ENCODE measurements at regions not wholly inside any gene's neighbourhood (a gene's known extent, or its start where the extent isn't known, plus 50 kb on each side); places are given as distances from the start of the nearest gene placed in this dataset.

DNA sequence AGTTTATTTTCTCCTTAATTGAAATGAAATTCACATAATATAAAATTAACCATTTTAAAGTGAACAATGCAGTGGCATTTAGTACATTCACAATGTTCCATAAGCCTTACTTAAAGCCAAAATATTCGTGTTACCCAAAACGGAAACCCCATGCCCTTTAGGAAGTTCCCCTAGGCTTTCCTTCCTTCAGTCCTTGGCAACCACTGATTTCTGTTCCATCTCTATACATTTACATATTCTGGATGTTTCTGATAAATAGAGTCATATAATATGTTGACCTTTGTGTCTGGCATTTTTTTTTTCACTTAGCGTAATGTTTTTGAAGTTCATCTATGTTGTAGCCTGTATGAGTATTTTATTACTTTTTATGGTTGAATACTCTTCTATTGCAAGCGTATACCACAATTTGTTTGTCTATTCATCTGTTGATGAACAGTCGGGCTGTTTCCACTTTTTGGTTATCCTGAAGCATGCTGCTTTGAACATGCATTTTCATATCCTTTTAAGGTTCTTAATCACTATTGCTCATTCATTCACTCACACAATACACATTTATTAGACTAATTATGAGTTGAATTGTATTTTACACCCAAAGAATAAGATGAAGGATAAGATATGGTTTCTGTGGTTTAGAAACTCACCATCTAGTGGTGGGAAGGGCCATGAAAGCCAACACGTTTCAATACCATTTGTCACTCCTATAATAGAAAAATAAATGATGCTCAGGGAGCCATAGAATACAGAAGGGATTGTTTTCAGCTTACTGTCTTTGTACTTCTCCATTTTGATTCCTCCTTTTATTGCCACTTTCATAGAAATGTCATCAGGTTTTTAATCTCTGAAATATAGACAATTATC is 408.2 kb upstream of the CBLB start:
- no peak for TF ChIP-seq POLR2AphosphoS5 (IDR thresholded peaks at IDR 0.05; ENCODE audit: low read depth, low read length)
- TF ChIP-seq TAF1 (IDR thresholded peaks at IDR 0.05; ENCODE audit: borderline replicate concordance, low read depth, low read length) = no peak
- no peak for TF ChIP-seq POLR2A (IDR thresholded peaks at IDR 0.05; ENCODE audit: low read depth, low read length)
- DNase-seq (ENCODE audit: insufficient read length) (no peak), FAIRE-seq (peak; percentile 40)

DNA sequence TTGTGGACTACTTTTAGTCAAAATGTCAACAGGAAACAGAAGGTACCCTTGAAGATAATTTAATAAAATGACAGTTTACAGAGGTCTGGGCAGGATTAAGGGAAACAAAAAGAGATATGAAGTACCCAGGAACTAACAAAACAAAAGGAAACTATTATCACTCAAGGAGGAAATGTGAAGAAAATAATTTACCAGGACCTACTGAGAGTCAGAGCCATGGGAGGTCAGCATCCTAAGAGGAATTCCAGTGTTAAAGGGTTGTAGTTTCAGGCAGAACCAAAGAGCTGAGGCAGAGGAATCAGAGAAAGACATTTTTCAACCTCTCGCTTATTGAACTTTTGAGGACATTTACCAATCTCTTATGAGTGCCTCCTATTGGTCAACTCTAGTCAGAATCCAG is 408.9 kb upstream of the CBLB start:
- no peak for DNase-seq (ENCODE audit: insufficient read length)
- no peak for FAIRE-seq
- TF ChIP-seq POLR2AphosphoS5 (IDR thresholded peaks at IDR 0.05; ENCODE audit: low read depth, low read length) = no peak
- no peak for TF ChIP-seq TAF1 (IDR thresholded peaks at IDR 0.05; ENCODE audit: borderline replicate concordance, low read depth, low read length)
- no peak for TF ChIP-seq POLR2A (IDR thresholded peaks at IDR 0.05; ENCODE audit: low read depth, low read length)

DNA sequence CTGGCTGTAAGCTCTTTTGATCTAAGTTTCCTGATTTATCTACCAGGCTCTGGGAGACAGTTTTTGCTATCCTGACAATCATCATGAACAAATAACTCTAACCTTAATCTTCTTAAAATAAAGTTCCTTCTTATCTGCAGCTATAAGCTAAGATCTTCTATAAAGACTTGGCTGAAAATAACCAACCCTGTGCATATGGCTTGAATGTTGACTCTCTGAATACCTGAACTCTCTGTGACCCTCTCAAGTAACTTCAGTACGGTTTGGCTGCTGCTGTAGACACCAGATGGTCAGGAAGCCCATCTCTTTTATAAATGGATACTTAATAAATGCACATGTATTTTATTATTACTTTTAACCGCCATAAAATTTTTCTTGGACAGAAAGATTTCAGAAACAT is 412.4 kb upstream of the CBLB start:
- TF ChIP-seq POLR2A (IDR thresholded peaks at IDR 0.05; ENCODE audit: low read depth, low read length) (no peak), POLR2AphosphoS5 (IDR thresholded peaks at IDR 0.05; ENCODE audit: low read depth, low read length) (no peak), TAF1 (IDR thresholded peaks at IDR 0.05; ENCODE audit: borderline replicate concordance, low read depth, low read length) (no peak)
- no peak for DNase-seq (ENCODE audit: insufficient read length)
- FAIRE-seq = no peak

DNA sequence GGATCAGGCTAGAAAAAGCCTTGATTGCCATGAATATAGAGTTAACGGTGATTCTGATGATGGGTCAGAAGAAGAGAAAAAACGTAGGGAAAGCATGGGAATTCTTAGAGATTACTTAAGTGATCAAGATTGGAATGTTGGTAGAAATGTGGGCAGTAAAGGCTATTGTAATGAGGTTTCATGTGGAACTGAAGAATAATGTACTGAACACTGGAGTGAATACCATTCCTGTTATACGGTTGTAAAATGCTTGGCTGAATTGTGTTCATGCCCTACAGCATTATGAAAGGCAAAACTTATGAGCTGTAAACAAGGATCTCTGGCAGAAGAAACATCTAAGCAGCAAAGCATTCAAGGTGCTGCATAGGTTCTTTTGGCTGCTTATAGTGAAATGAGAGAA is 414.1 kb upstream of the CBLB start:
- DNase-seq (ENCODE audit: insufficient read length) (no peak), FAIRE-seq (no peak)
- no peak for TF ChIP-seq POLR2AphosphoS5 (IDR thresholded peaks at IDR 0.05; ENCODE audit: low read depth, low read length)
- no peak for TF ChIP-seq TAF1 (IDR thresholded peaks at IDR 0.05; ENCODE audit: borderline replicate concordance, low read depth, low read length)

DNA sequence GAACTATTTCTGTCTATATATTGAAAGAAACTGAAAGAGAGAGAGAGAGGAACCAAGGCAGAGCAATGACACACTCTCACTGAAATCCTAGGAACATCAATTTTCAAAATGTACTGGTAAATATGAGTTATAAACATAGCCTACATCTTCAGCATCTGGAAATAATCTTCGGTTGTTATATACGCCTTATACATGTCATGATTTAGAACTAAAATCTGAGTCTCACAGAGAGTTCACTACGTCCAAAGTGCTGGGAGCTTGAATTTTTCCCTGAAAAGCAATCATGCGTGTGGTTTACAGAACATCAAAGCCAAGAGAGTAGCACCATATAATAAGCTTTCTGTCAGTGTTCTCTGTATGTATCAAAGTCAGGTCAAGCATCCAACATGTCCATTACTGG is 420.0 kb upstream of the CBLB start:
- FAIRE-seq (no peak), DNase-seq (ENCODE audit: insufficient read length) (no peak)
- TF ChIP-seq TAF1 (IDR thresholded peaks at IDR 0.05; ENCODE audit: borderline replicate concordance, low read depth, low read length) (no peak), POLR2AphosphoS5 (IDR thresholded peaks at IDR 0.05; ENCODE audit: low read depth, low read length) (no peak), POLR2A (IDR thresholded peaks at IDR 0.05; ENCODE audit: low read depth, low read length) (no peak)

DNA sequence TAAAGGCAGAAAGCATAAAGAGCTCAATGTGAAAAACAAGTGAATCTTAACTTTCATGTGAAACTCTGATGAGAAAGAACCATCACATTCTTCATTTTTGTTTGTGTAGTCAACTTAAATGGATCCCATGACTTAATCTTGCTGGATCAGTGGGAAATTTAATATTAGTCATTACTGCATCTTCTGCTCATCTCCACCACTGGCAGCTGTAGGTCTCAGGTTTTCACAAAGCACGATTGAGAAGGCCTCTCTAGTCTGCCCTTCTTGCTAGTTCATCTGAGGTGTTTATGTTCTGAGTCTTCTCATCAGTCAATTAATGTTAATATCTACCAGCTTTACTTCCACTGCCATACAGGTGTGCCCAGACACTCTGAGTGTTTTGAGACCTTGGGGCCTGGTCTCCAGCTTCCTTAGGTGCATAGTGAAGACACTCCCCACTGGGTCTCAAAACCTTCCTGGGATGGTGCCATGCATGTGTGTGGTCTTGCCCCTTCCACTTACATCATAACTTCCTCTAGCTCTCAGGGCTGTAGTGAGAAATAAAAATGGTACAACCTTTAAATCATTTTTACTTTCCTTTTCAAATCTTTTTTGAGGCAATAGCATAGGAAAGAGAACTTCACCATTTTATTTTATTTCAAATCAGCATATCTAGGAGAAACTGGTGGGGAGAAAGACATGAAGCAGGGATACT is 421.6 kb upstream of the CBLB start:
- no peak for FAIRE-seq
- no peak for DNase-seq (ENCODE audit: insufficient read length)
- no peak for TF ChIP-seq TAF1 (IDR thresholded peaks at IDR 0.05; ENCODE audit: borderline replicate concordance, low read depth, low read length)
- no peak for TF ChIP-seq POLR2AphosphoS5 (IDR thresholded peaks at IDR 0.05; ENCODE audit: low read depth, low read length)
- no peak for TF ChIP-seq POLR2A (IDR thresholded peaks at IDR 0.05; ENCODE audit: low read depth, low read length)

DNA sequence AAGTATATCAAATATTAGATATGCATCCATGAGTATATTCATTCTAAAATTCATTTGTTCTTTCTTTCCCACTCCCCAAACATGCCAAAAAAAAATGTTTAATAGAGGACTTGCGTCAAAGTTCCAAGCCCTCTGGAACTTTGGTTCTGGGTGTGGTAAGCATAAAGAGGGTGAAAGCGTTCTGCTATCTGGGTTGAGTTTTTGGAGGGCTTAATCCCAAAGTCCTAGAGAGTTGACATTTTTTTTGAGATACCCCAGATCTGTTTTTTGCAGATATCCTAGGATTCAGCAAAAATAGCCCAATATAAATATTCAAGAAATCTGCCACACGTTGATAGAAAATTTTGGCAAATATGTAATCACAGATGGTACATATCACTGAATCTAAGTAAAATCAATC is 424.3 kb upstream of the CBLB start:
- DNase-seq (ENCODE audit: insufficient read length) = no peak
- FAIRE-seq = no peak
- no peak for TF ChIP-seq POLR2AphosphoS5 (IDR thresholded peaks at IDR 0.05; ENCODE audit: low read depth, low read length)
- TF ChIP-seq POLR2A (IDR thresholded peaks at IDR 0.05; ENCODE audit: low read depth, low read length) = no peak
- TF ChIP-seq TAF1 (IDR thresholded peaks at IDR 0.05; ENCODE audit: borderline replicate concordance, low read depth, low read length) = no peak

DNA sequence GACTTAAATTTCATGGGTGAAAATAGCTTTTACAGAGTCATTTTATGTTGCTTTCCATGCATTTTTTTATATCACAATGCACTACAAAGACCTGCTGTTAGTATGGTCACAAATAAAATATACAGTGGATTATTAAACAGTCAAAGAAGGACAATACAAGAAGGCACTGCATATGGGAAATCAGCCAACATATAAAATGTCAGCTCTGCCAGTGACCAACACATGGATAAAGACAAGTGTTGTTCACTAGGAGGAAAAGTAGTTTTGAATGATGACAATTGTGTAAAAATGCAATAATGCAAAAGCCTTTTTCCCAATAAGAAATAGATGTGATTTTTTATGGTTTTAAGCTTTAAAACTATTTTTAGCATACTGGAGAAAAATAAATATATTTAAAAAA is 425.3 kb upstream of the CBLB start:
- FAIRE-seq = no peak
- no peak for DNase-seq (ENCODE audit: insufficient read length)
- TF ChIP-seq TAF1 (IDR thresholded peaks at IDR 0.05; ENCODE audit: borderline replicate concordance, low read depth, low read length) = no peak
- no peak for TF ChIP-seq POLR2A (IDR thresholded peaks at IDR 0.05; ENCODE audit: low read depth, low read length)
- no peak for TF ChIP-seq POLR2AphosphoS5 (IDR thresholded peaks at IDR 0.05; ENCODE audit: low read depth, low read length)

DNA sequence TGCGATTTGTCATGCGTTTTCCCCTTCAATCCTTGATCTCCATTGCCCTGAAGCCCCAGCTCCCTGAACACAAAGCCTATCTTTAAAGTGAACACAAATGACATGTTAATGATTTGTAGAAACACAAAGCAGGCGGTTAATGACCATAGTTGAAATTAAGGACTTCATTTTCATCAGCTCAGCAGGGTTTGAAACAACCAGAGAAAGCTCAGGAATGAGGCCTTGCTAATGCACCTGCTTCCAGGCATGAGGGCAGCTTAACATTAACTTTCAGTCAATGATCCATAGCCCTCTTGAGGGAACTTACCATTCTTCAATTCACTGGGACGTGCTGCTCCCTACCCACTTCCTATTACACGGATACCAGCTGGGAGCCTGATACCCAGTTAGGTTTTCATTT is 427.2 kb upstream of the CBLB start:
- TF ChIP-seq POLR2A (IDR thresholded peaks at IDR 0.05; ENCODE audit: low read depth, low read length) (no peak), TAF1 (IDR thresholded peaks at IDR 0.05; ENCODE audit: borderline replicate concordance, low read depth, low read length) (no peak), POLR2AphosphoS5 (IDR thresholded peaks at IDR 0.05; ENCODE audit: low read depth, low read length) (no peak)
- no peak for FAIRE-seq
- DNase-seq (ENCODE audit: insufficient read length) = no peak

DNA sequence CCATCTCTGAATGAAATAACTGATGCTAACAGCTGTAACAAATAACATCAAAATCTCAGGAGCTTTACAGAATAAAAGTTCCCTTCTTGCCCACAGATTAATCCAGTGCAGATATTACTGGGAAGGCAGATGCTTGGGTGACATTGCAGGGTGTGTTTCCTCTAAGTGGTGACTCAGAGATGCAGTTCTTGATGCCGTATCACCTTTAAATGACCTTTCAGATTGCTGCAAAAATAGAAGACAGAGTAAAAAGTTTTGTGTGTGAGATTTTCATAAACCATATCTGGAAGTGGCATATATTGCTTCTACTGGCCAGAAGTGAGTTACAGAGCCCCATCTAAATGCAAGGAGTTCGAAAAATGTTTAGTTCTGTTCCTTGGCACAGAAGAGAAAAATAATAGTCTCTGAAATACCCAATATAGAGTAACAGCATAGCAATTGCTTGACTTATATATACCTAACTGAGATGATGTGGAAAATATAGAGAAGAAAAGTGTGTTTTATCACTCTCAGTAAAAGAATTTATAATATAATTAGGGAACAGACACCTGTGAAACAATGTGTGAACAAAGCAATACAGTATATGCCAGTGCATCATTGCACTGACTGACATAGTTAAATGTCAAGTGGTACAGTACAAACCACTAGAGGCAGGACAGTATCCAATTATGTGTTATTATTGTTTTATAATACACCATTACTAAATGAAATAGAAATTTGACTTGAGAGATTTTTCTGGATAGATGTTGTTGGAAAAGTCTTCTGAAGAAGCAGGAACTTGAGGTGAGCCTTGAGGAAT is 430.7 kb upstream of the CBLB start:
- FAIRE-seq = peak; percentile 87
- no peak for DNase-seq (ENCODE audit: insufficient read length)
- TF ChIP-seq TAF1 (IDR thresholded peaks at IDR 0.05; ENCODE audit: borderline replicate concordance, low read depth, low read length) = no peak
- no peak for TF ChIP-seq POLR2A (IDR thresholded peaks at IDR 0.05; ENCODE audit: low read depth, low read length)
- no peak; the same call in 1 of the 2 replicates for TF ChIP-seq POLR2AphosphoS5 (IDR thresholded peaks at IDR 0.05; ENCODE audit: low read depth, low read length)

DNA sequence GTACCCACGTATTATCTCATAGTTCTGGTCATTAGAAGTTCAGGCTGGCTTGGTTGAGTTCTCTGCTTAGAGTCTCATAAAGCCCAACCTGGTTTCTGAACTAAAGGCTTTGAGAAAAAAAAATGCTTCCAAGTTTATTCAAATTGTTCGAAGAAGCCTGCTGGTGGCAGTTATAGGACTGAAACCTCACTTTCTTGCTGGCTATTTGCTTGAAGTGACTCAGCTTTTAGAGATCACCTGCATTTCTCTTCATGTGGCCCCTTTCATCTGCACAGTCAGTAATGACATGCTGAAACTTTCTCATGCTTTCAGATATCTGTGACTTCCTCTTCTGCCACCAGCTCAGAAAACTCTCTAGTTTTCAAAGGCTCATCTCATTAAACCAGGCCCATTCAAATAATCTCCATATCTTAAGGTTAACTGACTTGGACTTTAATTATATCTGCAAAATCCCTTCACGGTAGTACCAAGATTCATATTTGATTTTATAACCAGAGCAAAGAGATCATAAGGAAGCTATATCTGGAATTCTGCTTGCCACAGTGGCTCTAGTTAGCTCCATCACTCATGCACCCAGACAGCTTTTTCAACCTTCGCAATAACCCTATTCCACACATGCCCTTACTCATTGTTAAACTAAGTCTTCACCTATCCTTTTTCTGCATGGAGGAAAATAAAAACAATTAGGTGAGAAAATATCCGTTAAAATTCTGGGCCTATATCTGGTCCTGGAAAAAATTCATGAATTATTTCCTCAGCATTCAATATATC is 433.8 kb upstream of the CBLB start:
- no peak for DNase-seq (ENCODE audit: insufficient read length)
- FAIRE-seq = peak; percentile 98
- TF ChIP-seq POLR2AphosphoS5 (IDR thresholded peaks at IDR 0.05; ENCODE audit: low read depth, low read length) (peak; percentile 49; the same call in 1 of the 2 replicates), POLR2A (IDR thresholded peaks at IDR 0.05; ENCODE audit: low read depth, low read length) (0 out of 2 replicates have a peak, but pooled peaks have one; percentile 29), TAF1 (IDR thresholded peaks at IDR 0.05; ENCODE audit: borderline replicate concordance, low read depth, low read length) (no peak)

All from GM12892 (cell line).